ENCODE measurements at regions not wholly inside any gene's neighbourhood (a gene's known extent, or its start where the extent isn't known, plus 50 kb on each side); places are given as distances from the start of the nearest gene placed in this dataset.

- Histone ChIP-seq H3K9me3 (peaks cover 0 to 4% (median 0%) of the 10 kb centered on the region in 3 donors), H3K4me1 (peaks cover 0 to 12% (median 0%) of the 10 kb centered on the region in 4 donors), H3K27me3 (no peaks in the 10 kb centered on the region), H3K4me3 (no peak overlapping the region), H3K36me3 (no peaks in the 10 kb centered on the region), H3K27ac (no peak overlapping the region)
- DNase-seq: no peak
- intact Hi-C loops (cut with DNase I; ENCODE audit: low total_unique reads): no loop called here
- TF ChIP-seq CTCF (IDR thresholded peaks at IDR 0.05): no peak
Observed at GRCh38 chr2:66815886-66816285, 381.0 kb downstream of the MEIS1 start.

GRCh38 chr2:66821168-66821567 is 386.2 kb downstream of the MEIS1 start:
- Histone ChIP-seq H3K27me3 (no peaks in the 10 kb centered on the region), H3K27ac (no peak overlapping the region), H3K4me1 (no peaks in the 10 kb centered on the region), H3K9me3 (peaks cover 0 to 4% (median 0%) of the 10 kb centered on the region in 3 donors), H3K4me3 (no peak overlapping the region), H3K36me3 (no peaks in the 10 kb centered on the region)
- intact Hi-C loops (cut with DNase I; ENCODE audit: low total_unique reads): no loop called here
- no peak for DNase-seq
- TF ChIP-seq CTCF (IDR thresholded peaks at IDR 0.05): no peak

- H3K4me1 ChIP-seq: no peaks in the 10 kb centered on the region
- intact Hi-C loops (cut with DNase I; ENCODE audit: low total_unique reads): no loop called here
- H3K36me3 ChIP-seq: no peaks in the 10 kb centered on the region
- no peaks in the 10 kb centered on the region for H3K27me3 ChIP-seq
- no peak for TF ChIP-seq CTCF (IDR thresholded peaks at IDR 0.05)
- H3K27ac ChIP-seq: no peak overlapping the region
- no peak overlapping the region for H3K4me3 ChIP-seq
- DNase-seq: no peak
- peaks cover 0 to 4% (median 0%) of the 10 kb centered on the region in 3 donors for H3K9me3 ChIP-seq
Observed at GRCh38 chr2:66822186-66822585, 387.3 kb downstream of the MEIS1 start.

- TF ChIP-seq CTCF (IDR thresholded peaks at IDR 0.05): no peak
- Histone ChIP-seq H3K27ac (no peak overlapping the region), H3K4me3 (no peak overlapping the region), H3K36me3 (no peaks in the 10 kb centered on the region), H3K4me1 (no peaks in the 10 kb centered on the region), H3K9me3 (no peaks in the 10 kb centered on the region), H3K27me3 (no peaks in the 10 kb centered on the region)
- DNase-seq: no peak
- intact Hi-C loops (cut with DNase I; ENCODE audit: low total_unique reads): no loop called here
Observed at GRCh38 chr2:66824926-66825325, 390.0 kb downstream of the MEIS1 start.

- no peak for DNase-seq
- intact Hi-C loops (cut with DNase I; ENCODE audit: low total_unique reads): no loop called here
- Histone ChIP-seq H3K36me3 (no peaks in the 10 kb centered on the region), H3K27ac (no peak overlapping the region), H3K9me3 (no peaks in the 10 kb centered on the region), H3K4me3 (no peak overlapping the region), H3K4me1 (peaks cover 0 to 3% (median 1%) of the 10 kb centered on the region in 4 donors), H3K27me3 (no peaks in the 10 kb centered on the region)
- TF ChIP-seq CTCF (IDR thresholded peaks at IDR 0.05): no peak
Observed at GRCh38 chr2:66827851-66828250, 392.9 kb downstream of the MEIS1 start.

- Histone ChIP-seq H3K4me3 (no peak overlapping the region), H3K27ac (no peak overlapping the region), H3K9me3 (no peaks in the 10 kb centered on the region), H3K27me3 (no peaks in the 10 kb centered on the region), H3K4me1 (peaks cover 0 to 13% (median 4%) of the 10 kb centered on the region in 4 donors), H3K36me3 (no peaks in the 10 kb centered on the region)
- DNase-seq: no peak
- no peak for TF ChIP-seq CTCF (IDR thresholded peaks at IDR 0.05)
- intact Hi-C loops (cut with DNase I; ENCODE audit: low total_unique reads): no loop called here
Observed at GRCh38 chr2:66828876-66829275, 394.0 kb downstream of the MEIS1 start.

All from tibial artery (tissue), 4 donors.